Skin of body (tissue), 2 donors: ENCODE measurements at regions not wholly inside any gene's neighbourhood (a gene's known extent, or its start where the extent isn't known, plus 50 kb on each side); places are given as distances from the start of the nearest gene placed in this dataset. TPM values are rescaled to one million over a fixed set of nuclear protein-coding genes. Genes with fewer than 3 reads are reported as not detected.

ENCODE experiments used
- DNase-seq: peaks from one replicate; lab custom pipeline; 2025; lab: John Stamatoyannopoulos, UW
- small RNA-seq: library from RNA; depleted of rRNA; stranded (forward); fragments of <200 nt; gene quantifications from one replicate; pipeline ENCODE3, GENCODE V24; 2014; ENCODE audit warnings: low replicate concordance

DNA sequence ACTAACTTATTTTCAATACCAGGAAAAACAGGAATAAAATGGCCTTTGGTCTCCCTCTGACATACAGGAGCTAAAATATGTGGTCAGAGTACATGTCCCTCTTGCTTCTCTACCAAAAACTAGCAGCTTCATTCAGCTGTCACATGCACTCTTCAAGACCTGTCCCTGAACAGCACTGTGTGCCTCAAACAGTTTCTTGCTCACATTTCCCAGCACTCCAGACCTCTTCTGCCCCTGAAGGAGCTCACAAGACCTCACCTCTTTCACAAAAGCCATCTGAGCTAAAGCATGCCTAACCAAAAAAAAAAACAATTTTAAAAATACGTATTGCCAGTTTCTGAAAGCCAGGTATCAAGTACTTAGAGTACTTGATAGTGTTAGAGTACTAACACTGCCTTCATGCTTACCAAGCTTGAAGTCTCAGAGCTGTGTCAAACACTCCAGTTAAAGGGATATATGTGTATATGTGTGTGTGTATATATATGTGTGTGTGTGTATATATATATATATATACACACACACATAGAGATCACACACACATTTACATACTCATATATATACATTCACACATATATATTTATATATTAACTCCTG is 148.3 kb upstream of the POU3F2 start:
- no peak for DNase-seq

GRCh38 chr6:98687752-98688151 is 146.6 kb upstream of the POU3F2 start:
- no peak for DNase-seq

DNA sequence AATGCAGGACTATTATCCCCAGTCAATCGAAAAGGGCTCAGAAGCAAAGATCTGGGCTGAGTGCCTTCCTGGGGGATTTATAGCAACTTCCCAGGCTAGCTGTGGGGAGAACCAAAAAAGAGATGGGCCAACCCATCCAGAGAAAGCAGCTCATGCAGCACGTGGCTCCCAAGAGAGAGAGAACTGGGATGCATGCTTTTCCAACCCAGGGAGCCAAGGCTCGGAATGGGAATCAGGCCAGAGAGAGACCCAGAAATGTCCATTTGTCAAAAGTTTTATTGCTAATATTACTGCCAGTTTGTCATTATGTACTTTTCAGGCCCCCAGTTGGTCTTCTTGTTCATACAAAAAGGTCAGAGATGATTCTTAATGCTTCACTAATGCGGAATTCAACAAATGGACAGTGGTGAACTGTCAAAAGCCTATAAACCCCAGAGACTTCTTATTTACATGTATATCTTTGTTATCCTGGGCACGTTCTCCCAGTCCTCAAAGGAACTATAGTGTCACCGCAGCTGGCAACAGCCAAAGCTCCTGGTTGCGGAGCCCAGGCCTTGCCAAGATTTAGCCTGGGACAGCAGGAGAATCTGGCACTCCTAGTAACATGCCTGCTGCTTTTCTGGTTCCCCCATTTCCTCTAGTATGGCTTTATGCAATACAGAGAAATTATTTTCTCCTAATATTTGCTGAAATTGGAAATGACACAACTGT is 139.1 kb upstream of the POU3F2 start:
- DNase-seq = no peak

DNA sequence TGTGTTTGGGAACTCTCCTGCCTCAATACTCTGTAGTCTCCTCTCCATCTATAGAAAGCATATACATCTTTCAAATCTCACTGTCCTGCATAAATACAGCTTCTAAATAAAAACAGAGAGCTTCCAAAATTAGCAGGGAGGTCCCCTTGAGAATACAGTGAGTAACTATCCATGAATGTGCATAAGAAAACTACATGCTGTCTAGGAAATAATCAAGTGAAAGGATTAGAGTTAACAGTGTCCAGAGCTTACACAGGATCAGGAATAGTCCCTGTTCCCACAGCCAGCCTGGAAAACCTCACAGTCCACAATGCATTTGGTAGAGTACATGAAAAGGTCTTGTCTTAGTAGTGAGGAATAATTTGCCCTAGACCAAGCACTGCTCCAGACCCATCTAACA is 123.0 kb upstream of the POU3F2 start:
- DNase-seq = no peak

DNA sequence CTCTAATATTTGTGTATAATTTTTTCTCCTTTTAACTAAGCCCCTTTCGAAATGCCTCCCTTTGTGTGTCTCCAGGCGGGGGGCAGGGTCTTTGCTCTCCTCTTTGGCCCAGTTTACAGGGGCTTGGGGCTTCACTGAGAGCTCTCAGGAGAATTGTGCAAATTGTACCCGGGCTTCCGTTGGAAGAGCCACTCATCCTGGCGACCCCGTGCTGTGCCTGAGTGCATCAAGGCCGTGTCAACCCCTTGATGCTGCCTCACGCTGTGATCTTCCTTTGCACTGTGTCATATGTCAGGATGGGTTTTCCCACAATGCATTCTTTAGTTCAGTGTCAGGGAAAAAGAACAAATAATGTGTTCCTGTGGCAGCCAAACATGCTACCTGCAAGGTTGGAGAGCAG is 118.0 kb upstream of the POU3F2 start:
- no peak for DNase-seq

DNA sequence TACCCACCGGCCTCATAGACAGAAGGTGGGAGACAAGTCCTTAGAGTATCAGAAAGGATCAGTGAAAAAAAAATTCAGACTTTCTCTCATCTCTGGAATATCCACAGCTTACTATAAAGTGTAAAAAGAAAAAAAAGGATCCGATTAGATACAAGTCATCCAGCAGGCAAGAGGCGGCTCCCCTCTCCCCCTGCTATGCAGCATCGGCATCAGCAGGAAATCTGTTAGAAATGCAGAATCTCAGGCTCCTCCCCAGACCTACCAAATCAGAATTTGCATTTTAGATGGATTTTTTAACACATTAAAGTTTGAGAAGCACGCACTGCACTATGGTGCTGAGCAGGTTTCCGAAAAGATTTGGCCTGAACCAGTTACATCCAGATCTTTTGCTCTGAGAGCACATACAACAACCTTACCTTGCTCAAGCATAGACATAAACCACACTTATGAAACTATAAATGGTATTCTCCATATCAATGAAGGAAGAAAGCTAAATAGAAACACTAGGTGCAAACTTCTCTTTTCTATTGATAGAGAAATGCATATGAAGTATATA is 117.0 kb upstream of the POU3F2 start:
- no peak for DNase-seq

GRCh38 chr6:98717988-98718387 is 116.4 kb upstream of the POU3F2 start:
- DNase-seq = no peak

GRCh38 chr6:98724537-98724936 is 109.8 kb upstream of the POU3F2 start:
- DNase-seq = no peak

DNA sequence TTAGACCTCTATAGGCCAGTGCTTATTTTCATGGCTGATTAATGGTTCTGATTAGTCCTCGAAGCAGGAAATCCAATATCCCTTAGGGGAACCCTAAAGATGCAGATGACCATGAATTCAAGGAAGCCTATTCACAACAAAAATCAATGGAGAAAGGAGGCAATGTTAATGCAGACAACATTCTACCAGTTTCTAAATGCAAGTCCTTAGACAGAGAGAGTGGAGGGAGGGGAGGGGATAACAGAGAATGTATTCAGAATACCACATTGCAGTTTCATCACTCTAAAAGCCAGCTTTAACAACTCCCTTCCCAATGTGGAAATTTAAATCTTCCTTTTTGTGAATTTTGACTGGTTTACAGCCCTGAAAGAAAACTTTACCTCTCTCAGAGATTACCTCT is 87.1 kb upstream of the POU3F2 start:
- no peak for DNase-seq

DNA sequence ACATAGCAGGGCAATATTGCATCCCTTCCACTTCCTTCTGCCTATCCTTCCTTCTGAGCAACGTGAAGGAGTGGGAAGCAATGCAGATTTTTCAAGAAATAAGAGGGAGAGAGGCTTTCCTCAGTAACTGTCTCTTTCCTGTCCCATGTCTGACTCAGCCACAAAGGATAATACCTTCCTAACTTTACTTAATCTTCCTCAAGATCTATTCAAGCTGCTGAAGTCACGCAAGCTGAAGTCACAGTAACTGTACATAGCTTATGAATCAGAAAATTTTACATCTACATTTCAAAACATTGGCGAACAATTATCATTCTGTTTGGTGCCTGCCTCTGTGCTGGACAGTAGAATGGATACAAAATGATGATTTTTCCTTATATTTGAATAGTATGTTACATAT is 86.4 kb upstream of the POU3F2 start:
- no peak for DNase-seq

- no peak for DNase-seq
Measured at GRCh38 chr6:98759459-98759858, 74.9 kb upstream of the POU3F2 start.

- no peak for DNase-seq
Measured at GRCh38 chr6:98764373-98764911, 69.9 kb upstream of the POU3F2 start.

DNA sequence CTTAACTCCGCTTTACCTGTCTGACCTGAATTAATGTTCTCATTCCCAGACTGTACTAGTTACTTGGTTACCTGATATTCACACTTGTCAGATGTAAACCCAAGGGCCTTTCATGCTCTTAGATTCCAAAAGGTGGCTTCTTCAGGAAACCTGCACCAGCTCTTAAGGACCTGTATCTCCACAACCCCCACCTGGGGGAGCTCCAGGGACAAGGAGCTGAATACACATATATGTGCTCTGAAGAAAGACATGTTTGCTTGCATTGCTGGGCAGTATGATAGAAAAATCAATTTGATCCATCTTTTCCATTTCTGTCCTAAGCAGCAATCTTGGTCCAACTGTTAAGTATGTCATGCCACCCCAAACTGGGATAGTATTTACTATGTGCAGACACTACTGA is 64.8 kb upstream of the POU3F2 start:
- no peak for DNase-seq

DNA sequence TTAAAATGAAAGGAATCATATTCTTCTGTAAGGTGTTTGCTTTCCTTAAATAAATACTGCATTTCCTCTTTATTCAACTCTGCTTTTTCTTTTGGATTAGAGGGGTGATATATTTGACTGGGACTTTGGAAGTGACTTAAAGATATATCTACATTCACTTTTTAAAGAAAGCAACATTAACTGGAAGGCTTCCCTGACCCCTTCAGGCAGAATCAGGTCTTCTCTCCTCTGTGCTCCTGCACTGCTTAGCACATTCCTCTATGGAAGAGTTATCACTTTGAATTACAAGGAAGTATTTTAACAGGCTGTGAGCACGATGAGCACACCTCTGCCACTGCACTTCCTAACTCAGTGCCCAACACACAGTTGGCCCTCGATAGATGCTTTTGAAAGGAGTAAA is 59.2 kb upstream of the POU3F2 start:
- DNase-seq = no peak

- no peak for DNase-seq
Measured at GRCh38 chr6:98777762-98778161, 56.6 kb upstream of the POU3F2 start.

- no peak for DNase-seq
Measured at GRCh38 chr6:98779618-98780017, 54.8 kb upstream of the POU3F2 start.

- no peak for DNase-seq
Measured at GRCh38 chr6:98782772-98783171, 51.6 kb upstream of the POU3F2 start.

DNA sequence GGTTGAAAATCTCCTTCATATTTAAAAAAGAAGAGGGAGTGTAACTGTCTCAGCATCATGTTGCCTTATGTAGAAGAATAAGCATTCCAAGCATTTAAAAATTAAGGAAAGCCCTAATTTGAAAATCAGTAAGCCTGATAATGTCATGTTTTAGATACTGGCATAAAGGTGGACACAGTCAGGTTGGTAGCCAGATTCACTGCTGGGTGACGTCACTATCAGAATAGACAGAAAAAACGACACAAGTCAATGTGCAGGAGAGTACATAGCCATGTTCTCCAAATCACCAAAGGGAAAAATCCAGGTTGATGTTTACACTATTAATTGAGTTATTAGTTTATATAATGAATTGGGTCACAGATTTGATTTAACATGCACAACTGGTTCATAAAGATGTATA is 50.8 kb upstream of the POU3F2 start:
- no peak for DNase-seq

Small RNA genes lying in the stretch of these regions (small RNA-seq; reads per million reads assigned to genes)
- not detected for gene AL589826.1
- gene MIR2113 = not detected
